ENCODE measurements at regions not wholly inside any gene's neighbourhood (a gene's known extent, or its start where the extent isn't known, plus 50 kb on each side); places are given as distances from the start of the nearest gene placed in this dataset.

DNA sequence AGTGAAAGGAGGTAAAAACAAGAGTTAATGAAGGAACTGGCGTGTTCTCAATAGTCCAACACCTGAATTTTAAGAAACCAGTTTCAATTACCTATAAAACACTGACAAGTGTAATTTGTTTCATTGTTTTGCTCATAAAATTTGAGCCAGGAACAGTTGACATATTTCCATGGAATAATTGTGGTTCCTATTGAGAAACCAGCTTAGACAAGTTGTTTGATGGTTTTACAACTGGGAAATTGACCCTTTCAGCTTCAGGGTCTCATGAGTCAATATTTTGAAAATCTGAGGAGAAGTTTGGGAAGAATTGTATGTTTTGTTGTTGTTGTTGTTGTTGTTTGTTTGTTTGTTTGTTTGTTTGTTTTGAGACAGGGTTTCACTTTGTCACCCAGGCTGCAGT, 69.1 kb upstream of the GADD45A start:
- no peak for DNase-seq (ENCODE audit: low read depth)

DNA sequence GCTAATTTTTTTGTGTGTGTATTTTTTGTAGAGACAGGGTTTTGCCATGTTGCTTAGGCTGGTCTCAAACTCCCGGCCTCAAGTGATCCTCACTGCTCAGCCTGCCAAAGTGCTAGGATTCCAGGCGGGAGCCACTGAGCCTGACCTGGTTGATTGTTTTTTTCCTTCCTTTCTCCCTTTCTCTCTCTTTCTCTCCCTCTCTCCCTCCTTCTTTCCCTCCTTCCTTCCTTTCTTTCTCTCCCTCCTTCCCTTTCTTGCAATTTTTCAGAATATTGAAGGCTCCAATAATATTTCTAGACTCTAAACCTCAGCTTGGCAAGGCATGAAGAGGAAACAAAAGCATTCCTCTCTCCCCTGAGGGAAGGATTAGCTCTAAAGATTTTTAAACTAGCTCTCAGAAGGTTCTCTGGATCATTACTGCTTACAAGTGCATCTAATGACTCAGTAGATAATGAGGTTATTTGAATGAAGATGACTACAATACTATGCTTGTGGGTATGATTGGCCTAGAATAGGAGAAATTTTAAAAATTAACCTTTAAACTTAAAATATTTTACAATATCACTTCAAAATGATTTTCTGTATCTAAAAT, 68.5 kb upstream of the GADD45A start:
- no peak for DNase-seq (ENCODE audit: low read depth)

DNA sequence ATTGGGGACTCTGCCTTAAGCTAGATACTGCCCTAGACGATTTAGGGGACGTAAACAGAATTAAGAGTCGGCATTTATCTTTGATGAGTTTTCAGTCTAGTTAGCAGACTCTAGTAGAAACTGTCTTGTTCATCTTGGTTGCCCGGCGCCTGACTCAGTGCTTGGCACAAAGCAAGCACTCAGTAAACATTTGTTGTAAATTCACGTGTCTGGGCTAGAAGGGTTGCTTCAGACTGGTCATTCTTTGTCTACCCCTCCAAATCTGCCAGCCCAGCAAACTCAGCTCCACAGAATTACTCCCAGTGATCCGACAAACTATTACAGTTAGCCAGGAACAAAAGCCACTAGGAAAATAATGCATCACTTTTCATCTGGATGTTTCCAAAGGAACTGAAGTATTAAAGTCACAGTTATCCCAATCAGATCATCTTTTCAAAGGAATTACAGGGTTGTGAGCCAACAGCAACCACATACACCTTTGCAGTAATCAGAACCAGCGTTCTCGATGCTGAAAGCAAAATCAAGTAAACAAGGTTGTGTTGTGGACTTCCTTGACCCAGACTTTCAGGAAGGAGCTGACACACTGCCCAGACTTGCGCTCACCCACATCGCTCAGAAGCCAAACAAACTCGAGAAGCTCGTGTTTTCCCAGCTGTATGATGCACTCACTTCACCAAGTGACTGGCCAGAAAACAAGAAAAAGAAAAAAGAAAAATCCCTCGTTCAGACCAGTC, 66.5 kb upstream of the GADD45A start:
- DNase-seq (ENCODE audit: low read depth) = no peak

DNA sequence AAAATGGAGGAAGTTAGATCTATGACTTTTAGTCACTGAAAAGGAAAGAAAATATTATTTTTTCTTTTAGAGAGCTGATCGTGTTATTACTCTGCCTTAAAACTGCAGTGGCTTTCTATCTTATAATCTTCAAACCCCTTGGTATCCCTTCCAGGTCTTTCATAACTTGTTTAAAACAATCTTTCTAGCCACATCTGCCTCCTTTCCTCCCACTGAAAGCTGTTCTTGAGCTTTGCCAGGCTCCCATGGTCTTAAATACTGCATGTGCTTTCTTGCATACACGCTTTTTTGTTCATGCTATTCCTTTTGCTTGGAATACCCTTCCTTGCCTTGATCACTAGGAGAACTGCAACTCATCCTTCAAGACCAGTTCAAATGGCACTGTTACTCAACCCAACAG, 65.9 kb upstream of the GADD45A start:
- no peak for DNase-seq (ENCODE audit: low read depth)

DNA sequence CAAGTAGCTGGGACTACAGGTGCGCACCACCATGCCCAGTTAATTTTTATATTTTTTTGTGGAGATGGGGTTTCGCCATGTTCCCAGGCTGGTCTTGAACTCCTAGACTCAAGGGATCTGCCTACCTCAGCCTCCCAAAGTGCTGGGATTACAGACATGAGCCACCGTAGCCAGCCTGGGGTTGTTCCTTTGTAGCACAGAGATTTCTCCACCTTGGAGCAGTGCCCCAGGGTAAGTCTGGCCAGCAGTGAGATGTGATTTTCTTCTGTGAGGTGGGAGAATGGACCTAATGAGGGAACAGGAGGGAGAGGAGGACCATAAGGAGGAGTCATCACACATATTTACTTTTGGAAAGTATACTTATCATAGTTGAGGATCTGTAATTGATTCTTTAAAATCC, 61.1 kb upstream of the GADD45A start:
- DNase-seq (ENCODE audit: low read depth) = no peak

DNA sequence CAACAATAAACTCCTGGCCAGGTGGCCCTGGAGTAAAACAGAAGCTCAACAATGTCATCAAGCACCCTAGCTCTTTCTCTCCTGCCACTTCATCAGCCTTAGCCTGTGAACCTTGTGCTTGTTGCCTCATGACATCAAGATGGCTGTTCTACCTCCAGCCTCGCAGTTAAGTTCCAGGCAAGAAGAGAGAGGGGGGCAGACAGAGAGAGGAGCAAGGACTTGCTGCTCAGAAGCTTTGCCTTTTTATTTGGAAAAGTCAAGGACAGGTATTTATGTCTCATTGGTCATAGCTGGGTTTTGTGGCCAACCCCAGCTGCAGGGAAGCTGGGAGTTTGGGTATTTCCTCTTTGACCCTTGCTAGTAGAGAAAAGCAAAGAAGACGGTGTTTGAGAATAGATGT, 60.3 kb upstream of the GADD45A start:
- no peak for DNase-seq (ENCODE audit: low read depth)

DNA sequence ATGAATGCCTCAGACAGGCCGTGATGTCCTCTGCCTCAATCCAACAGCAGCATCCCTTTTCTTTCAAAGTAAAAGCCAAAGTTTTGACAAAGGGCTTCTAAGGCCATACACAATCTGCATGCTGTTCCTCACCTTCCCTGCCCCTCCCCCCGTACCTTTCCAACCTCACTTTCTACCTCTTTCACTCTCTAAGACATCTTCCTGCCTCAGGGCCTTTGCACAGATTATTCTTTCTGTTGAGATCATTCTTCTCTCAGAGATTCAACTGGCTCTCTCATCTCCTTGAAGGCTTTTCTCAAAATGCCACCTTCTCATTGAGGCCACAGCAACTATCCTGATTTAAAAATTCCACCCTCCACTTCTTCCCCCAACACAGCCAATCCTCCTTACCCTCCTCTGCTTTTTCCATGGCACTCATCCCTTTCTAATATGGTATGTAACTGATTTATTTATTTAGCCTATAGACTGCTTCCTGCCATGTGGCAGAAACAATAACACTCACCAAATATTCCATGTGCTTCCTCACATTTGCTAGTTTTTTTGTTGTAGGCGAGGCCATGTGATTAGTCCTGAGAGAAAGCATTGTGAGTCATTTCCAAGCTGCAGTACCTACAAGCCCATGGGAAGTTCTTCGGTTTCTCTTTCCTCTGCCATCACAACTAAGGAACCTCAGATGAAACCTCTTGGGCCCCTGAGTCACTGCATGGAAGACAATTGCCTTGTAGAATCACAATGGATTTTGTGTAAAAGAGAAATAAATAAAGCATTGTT, 58.7 kb upstream of the GADD45A start:
- no peak for DNase-seq (ENCODE audit: low read depth)

DNA sequence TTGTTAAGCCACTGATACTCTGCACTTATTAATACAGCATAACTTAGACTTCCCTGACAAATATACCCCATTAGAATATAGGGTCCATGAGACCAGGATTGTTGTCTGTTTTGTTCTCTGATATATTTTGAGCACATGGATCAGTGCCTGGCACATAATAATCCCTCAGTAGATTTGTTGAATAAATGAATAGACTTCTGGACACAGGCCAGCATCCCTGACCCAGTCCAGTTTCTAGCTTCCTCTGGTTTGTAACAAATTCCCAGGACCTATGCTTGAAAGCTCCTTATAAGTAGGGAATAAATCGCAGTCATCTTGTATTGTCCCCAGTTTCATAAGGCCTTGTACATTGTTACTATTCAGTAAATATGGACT, 58.2 kb upstream of the GADD45A start:
- DNase-seq (ENCODE audit: low read depth) = no peak

DNA sequence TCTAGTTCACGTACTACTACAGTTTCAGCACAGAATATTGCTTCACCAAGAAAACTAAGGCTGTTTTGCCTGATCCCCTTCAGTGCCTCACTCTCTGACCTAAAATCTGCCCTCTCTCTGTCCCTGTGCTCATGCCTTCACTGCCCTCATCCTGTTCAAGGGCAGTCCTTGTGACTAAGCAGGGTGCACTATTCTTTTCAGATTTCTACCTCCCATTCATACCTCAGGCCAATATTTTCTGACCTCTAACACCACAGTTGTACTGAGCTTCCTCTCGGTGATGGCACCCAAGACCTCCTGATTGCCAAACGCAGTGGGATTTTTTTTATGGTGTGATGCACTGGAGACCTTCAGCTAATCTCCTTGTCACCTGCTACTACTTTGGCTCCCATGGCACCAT, 57.7 kb upstream of the GADD45A start:
- no peak for DNase-seq (ENCODE audit: low read depth)

DNA sequence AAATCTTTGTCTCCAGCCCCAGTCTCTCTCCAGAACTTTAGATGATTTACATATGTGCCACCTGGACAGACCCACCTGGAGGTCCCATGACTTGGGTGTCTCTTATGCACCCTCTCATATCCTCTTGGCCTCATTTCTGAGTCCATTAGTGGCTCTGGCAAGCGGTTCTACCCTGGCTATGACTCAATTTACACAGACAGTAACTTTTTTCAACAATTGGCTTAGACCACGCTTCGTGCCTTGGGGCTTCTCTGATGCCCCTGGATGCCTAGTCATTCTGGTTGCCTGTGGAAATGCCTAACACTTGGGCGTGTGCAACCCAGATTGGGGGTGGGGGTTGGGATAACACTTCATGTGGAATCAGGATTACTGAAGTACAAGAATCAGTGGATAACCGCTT, 57.1 kb upstream of the GADD45A start:
- no peak for DNase-seq (ENCODE audit: low read depth)

DNA sequence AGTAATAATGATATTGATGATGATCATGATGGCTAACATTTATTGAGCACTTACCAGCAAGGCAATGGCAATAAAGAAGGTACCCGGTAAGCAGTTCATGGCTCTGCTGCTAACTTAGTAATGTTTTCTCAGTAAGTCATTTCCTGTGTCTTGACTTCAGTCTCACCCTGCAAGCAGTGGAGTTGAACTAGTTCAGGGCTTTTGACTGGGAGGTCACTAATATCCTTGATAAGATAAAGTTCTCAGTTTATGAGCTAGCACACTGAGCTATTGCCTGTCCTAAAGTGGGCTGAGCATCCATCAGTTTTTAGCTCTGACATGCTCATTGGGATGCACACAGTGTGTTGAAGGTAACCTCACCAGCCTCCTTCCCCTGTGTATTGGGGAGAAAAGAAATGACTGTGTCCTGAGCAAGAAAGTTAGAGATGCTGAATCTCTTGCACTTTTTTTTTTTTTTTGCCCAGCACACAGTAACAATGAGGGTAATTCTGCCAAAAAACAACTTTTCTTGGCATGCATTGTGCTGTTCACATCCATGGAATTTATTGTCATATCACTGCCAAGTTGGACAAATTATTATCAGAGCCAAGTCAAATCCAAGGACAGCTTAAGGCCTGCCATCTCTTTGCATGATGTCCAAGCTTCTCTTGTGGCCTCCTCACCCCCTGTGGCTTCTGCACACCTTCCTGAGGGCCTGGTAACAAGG, 55.5 kb upstream of the GADD45A start:
- DNase-seq (ENCODE audit: low read depth) = no peak

DNA sequence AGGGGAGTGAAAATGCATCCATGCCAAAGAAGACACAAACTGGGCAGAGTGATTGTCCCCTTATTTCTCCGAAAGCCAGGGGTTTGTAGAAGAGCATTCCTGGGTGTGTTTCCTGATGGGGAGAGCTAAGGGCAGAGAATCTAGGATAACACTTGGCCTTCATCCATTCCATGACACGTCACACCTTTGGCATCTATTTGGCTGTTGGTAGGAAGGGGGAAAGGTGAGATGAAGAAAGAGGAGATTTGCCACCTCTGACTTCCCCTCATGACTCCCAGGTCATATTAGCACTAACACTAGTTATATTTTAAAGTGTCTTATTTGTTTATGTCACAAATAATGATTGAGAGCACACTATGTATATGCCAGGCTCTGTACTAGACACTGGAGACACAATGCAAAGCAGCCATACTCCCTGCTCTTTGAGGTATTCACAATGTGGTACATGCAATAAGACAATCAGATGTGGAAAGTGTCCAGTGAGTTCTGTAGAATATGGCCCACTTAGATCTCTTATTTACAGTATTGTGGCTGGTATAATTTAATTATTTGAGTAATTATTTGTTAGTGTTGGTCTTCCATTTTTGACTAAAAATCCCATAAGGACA, 54.5 kb upstream of the GADD45A start:
- DNase-seq (ENCODE audit: low read depth) = no peak

DNA sequence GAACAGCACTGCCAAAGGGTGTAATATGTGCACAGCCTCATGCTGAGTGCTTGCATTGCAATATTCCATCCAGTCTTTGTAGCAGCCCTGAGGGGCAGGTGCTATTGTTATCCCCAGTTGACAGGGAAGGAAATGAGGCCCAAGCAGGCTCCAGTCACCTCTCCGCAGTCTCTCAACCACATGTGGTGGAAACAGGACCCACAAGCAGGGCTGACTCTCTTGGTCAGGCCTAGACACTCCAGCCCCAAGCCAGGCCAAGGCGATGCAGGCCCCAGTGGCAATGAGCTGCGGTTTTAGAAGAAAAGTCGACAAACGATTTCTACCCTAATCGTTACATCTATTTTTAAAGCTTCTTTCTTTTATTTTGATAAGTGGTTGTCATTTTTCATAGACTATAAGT, 52.6 kb upstream of the GADD45A start:
- no peak for DNase-seq (ENCODE audit: low read depth)

DNA sequence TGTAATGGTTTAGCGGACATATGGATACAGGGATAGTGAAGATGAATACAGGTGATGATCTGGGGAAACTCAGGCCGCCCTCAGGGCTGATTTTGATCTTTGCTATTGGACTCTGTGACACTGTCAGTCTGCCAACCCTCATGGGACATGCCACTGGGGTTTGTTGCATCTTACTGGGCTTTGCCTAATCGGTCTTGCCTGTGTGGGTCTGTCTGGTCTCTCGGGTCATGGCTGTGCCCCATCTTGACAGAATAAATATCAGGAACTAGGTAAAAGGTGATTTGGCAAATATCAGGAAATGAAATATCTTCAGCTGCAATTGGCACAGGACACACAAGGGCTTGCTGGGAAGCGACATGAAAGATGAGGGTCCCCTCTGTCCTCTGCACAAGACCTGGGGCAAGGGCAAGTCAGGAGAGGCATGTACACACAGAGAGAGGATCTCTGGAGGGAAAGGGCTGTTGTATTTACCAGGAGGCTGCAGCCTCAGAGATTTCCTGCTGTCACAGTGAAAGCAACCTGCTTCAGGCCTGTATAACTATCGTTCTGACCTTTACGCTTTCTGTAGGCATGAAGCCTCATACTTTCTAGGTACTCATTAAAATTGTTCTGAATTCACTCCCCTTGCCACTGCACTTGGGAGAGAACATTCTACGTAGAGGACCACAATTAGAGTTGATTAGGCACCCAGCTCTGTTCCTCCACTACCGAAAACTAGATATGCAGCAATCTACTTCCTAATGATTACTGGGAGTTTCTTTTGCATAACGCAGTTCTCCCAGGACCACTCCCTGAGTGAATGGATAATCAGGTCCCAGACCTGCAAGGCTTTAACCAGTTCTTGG, 52.0 kb upstream of the GADD45A start:
- DNase-seq (ENCODE audit: low read depth) = no peak

DNA sequence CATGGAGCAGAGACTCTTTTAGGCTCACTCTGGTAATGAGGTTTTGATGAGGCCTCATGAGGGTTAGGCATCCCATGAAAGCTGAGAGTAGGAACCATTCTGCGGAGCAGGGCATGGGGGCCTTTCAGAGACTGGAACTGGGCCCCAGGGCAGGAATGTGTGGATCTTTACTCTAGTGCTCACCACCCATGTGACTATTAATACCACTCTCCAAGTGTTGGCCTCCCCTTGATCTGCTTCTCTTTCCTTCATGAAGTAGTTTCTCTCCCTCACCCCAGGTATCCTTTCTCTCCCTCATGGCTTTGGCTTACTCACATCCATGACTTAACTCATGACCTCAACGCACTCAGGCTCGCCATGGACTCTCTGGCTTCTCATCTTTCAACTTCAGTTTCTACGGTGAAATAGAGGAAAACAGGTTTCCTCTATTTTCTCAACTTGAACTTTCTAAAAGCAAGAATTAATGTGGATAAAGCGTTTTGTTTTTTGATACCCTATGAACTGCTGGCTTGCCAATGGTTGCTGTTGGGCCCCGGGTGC, 50.5 kb upstream of the GADD45A start:
- no peak for DNase-seq (ENCODE audit: low read depth)

DNA sequence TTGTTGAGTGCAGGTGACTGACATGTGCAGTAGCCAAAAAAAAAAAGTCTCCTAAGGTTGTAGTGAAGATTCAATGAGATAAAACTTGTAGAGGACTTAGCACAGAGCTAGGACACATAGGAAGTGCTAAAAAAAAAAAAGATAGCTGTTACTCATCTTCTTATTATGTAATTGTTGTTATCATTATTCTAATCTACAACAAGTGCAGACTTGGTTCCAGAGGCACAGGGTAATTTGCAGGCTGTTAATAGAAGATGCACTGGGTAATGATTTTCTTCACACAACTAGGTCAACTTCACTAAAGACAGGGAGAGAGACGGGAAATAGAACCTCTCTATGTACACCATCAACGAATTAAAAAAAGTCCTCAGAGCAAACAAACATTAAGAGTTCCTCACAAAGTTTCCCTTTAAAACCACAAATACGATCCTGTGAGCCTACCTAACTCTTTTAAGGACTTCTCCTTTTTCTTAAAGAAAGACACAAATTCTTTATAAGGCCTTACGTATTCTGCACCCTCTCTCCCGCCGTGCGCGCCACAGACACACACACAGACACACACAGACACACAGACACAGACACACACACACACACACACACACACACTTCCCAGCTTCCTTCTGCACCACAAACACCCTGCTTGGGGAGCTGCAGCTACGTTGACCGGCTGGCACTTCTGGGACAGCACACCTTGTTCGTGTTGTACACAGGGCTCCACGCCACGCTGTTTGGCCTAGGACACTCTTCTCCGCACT, 49.8 kb upstream of the GADD45A start:
- DNase-seq (ENCODE audit: low read depth) = no peak

Data from activated T-cell treated with anti-CD3 and anti-CD28 coated beads for 1 hour (primary cell).